ENCODE measurements at regions not wholly inside any gene's neighbourhood (a gene's known extent, or its start where the extent isn't known, plus 50 kb on each side); places are given as distances from the start of the nearest gene placed in this dataset.

- TF ChIP-seq ZNF462 (CRISPR knock-in tag; IDR thresholded peaks at IDR 0.05) (no peak), CTCF (conservative IDR thresholded peaks at IDR 0.05; ENCODE audit: low read depth in 2 of 2) (no peak), JUNB (IDR thresholded peaks at IDR 0.05; ENCODE audit: unreplicated experiment) (no peak), EZH2phosphoT487 (IDR thresholded peaks at IDR 0.05; ENCODE audit: unreplicated experiment) (no peak), ETS1 (IDR thresholded peaks at IDR 0.05) (no peak), ZNF331 (CRISPR knock-in tag; IDR thresholded peaks at IDR 0.05; ENCODE audit: low read depth) (no peak), STAT1 (IDR thresholded peaks at IDR 0.05; ENCODE audit: unreplicated experiment) (no peak), EZH2 (IDR thresholded peaks at IDR 0.05; ENCODE audit: low read depth, unreplicated experiment) (no peak), POLR2AphosphoS5 (IDR thresholded peaks at IDR 0.05; ENCODE audit: low read depth) (no peak), REST (IDR thresholded peaks at IDR 0.05; ENCODE audit: unreplicated experiment) (no peak)
Observed at GRCh38 chr1:188382851-188383250, 1554.1 kb downstream of the PLA2G4A start (continued).

All from GM23338 (cell line).